ENCODE measurements at regions not wholly inside any gene's neighbourhood (a gene's known extent, or its start where the extent isn't known, plus 50 kb on each side); places are given as distances from the start of the nearest gene placed in this dataset.

DNA sequence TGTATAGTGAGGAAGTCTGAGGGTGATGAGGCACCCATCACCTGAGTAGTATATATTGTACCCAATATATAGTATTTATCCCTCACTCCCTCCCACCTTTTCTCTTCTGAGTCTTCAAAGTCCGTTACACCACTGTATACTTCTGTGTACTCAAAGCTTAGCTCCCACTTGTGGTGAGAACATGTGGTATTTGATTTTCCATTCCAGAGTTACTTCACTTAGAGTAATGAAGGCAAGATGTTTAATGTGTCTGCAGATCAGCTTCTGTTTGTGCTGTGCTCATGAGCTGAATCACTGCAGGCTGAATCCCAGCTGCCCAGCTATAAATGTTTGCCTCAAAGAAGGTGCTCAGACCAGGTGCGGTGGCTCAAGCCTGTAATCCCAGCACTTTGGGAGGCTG lies 139.3 kb upstream of the FOXA2 start:
- no peaks in the 10 kb centered on the region for H3K9me1 ChIP-seq (replicated peaks; ENCODE audit: control insufficient read depth, extremely low read depth, insufficient read depth, low read length)
- H3K9ac ChIP-seq (replicated peaks; ENCODE audit: extremely low read depth, insufficient read depth, low read length), result no peak overlapping the region
- dilution Hi-C loops (cut with MboI; ENCODE audit: extremely low pct_ligation_motif_present, low sequenced_read_pairs), result no loop called here
- no peaks in the 10 kb centered on the region for H3K9me3 ChIP-seq (replicated peaks; ENCODE audit: control insufficient read depth, insufficient read depth, low read length)
- CTCF ChIA-PET, result interaction anchor here (1.1 to 4.1 kb wide), 8 partner anchors 11 to 617 kb away, joined by 3 to 38 read pairs (median 10); no protein-coding TSS in a partner anchor
- DNase-seq (ENCODE audit: low read depth, low spot score), result no peak
- H3K36me3 ChIP-seq (ENCODE audit: control insufficient read depth in 2 of 2, extremely low read depth in 1 of 2, insufficient read depth in 2 of 2, low read length in 2 of 2), result no peaks in the 10 kb centered on the region
- no peaks in the 10 kb centered on the region for H3K27me3 ChIP-seq (ENCODE audit: control insufficient read depth in 2 of 2, insufficient read depth in 2 of 2, low read length in 2 of 2)
- no peak overlapping the region for H3K27ac ChIP-seq (ENCODE audit: insufficient read depth, low read depth, low read length)
- no peak overlapping the region for H2AFZ ChIP-seq (ENCODE audit: low read depth, low read length)
- BruUV-seq (replicated peaks), result no TSS peak
- peaks cover 12% of the 10 kb centered on the region for H3K4me1 ChIP-seq (ENCODE audit: control insufficient read depth, extremely low read depth, insufficient read depth, low read length)
- POLR2A ChIA-PET, result no interaction called here
- no peak overlapping the region for H3K4me2 ChIP-seq (ENCODE audit: insufficient read depth, low read length)
- H3K79me2 ChIP-seq (ENCODE audit: control insufficient read depth, insufficient read depth, low read length), result no peaks in the 10 kb centered on the region
- intact Hi-C loops (cut with micrococcal nuclease), result no loop called here
- H3K4me3 ChIP-seq (replicated peaks in 1 of 3; ENCODE audit: insufficient read depth in 1 of 3, low read depth in 1 of 3, low read length in 3 of 3), result no peak overlapping the region
- no peaks in the 10 kb centered on the region for H4K20me1 ChIP-seq (replicated peaks; ENCODE audit: control insufficient read depth, extremely low read depth, insufficient read depth, low read length)
- FAIRE-seq, result no peak
- TF ChIP-seq POLR2AphosphoS5 (IDR thresholded peaks at IDR 0.05; ENCODE audit: insufficient read depth, low read depth, low read length), result no peak
- TF ChIP-seq FOS (IDR thresholded peaks at IDR 0.05; ENCODE audit: borderline replicate concordance, insufficient read depth, low read length), result no peak
- no peak for TF ChIP-seq JUN (IDR thresholded peaks at IDR 0.05; ENCODE audit: borderline replicate concordance, insufficient read depth, insufficient read length, low read depth)
- no peak for TF ChIP-seq EZH2 (IDR thresholded peaks at IDR 0.05; ENCODE audit: borderline replicate concordance, low read depth, low read length, severe bottlenecking)
- TF ChIP-seq, protein P1, sequence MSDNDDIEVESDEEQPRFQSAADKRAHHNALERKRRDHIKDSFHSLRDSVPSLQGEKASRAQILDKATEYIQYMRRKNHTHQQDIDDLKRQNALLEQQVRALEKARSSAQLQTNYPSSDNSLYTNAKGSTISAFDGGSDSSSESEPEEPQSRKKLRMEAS (IDR thresholded peaks at IDR 0.05; ENCODE audit: insufficient read depth, insufficient read length), result no peak
- no peak for TF ChIP-seq GATA2 (IDR thresholded peaks at IDR 0.05; ENCODE audit: insufficient read depth, insufficient read length, low read depth, low read length)
- TF ChIP-seq MYC (IDR thresholded peaks at IDR 0.05; ENCODE audit: low read depth, low read length), result no peak
- TF ChIP-seq, protein P2, sequence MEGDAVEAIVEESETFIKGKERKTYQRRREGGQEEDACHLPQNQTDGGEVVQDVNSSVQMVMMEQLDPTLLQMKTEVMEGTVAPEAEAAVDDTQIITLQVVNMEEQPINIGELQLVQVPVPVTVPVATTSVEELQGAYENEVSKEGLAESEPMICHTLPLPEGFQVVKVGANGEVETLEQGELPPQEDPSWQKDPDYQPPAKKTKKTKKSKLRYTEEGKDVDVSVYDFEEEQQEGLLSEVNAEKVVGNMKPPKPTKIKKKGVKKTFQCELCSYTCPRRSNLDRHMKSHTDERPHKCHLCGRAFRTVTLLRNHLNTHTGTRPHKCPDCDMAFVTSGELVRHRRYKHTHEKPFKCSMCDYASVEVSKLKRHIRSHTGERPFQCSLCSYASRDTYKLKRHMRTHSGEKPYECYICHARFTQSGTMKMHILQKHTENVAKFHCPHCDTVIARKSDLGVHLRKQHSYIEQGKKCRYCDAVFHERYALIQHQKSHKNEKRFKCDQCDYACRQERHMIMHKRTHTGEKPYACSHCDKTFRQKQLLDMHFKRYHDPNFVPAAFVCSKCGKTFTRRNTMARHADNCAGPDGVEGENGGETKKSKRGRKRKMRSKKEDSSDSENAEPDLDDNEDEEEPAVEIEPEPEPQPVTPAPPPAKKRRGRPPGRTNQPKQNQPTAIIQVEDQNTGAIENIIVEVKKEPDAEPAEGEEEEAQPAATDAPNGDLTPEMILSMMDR (IDR thresholded peaks at IDR 0.05; ENCODE audit: extremely low read depth in 1 of 2, insufficient read depth in 1 of 2, low read depth in 1 of 2, low read length in 2 of 2), result no peak
- TF ChIP-seq POLR2A (IDR thresholded peaks at IDR 0.05; ENCODE audit: low read depth, low read length), result no peak

All from endothelial cell of umbilical vein (primary cell).